ENCODE measurements at regions not wholly inside any gene's neighbourhood (a gene's known extent, or its start where the extent isn't known, plus 50 kb on each side); places are given as distances from the start of the nearest gene placed in this dataset.

- TF ChIP-seq CTCF (IDR thresholded peaks at IDR 0.05) (no peak), EZH2phosphoT487 (IDR thresholded peaks at IDR 0.05) (no peak)
These were observed 265.9 kb downstream of the ZNF674 start for GRCh38 chrX:46279214-46279924.

Data from neural progenitor cell (in vitro differentiated cells).